ENCODE measurements at regions not wholly inside any gene's neighbourhood (a gene's known extent, or its start where the extent isn't known, plus 50 kb on each side); places are given as distances from the start of the nearest gene placed in this dataset.
"Not testable (repeated sequence)": the region's sequence is repeated elsewhere in the genome, so short reads cannot be mapped to it uniquely, and the experiment has no call there.

GRCh38 chr3:171979081-171979480 is 60.3 kb upstream of the FNDC3B start:
- no peak for DNase-seq (ENCODE audit: extremely low spot score)
- no peak for TF ChIP-seq CTCF (IDR thresholded peaks at IDR 0.05; ENCODE audit: control extremely low read depth, extremely low read depth, low read depth, missing control alignments)
- POLR2A ChIA-PET: no interaction called here
- CTCF ChIA-PET: interaction anchor here (1.7 kb wide), 1 partner anchor 8 kb away, joined by 5 read pairs; no protein-coding TSS in a partner anchor

GRCh38 chr3:171980578-171981270 is 58.7 kb upstream of the FNDC3B start:
- DNase-seq (ENCODE audit: extremely low spot score): no peak
- no peak for TF ChIP-seq CTCF (IDR thresholded peaks at IDR 0.05; ENCODE audit: control extremely low read depth, extremely low read depth, low read depth, missing control alignments)
- ChIA-PET CTCF (interaction anchor here (0.7 to 1.2 kb wide), 2 partner anchors 8 to 11 kb away, joined by 3 to 4 read pairs; no protein-coding TSS in a partner anchor), POLR2A (interaction anchor here (0.7 kb wide), 1 partner anchor 930 kb away, joined by 3 read pairs; no protein-coding TSS in a partner anchor)

- no peak for DNase-seq (ENCODE audit: extremely low spot score)
- TF ChIP-seq CTCF (IDR thresholded peaks at IDR 0.05; ENCODE audit: control extremely low read depth, extremely low read depth, low read depth, missing control alignments): no peak
- POLR2A ChIA-PET: interaction anchor here (0.7 kb wide), 1 partner anchor 931 kb away, joined by 3 read pairs; no protein-coding TSS in a partner anchor
- CTCF ChIA-PET: interaction anchor here (1.2 kb wide), 1 partner anchor 10 kb away, joined by 4 read pairs; no protein-coding TSS in a partner anchor
Observed at GRCh38 chr3:171981271-171981605, 58.1 kb upstream of the FNDC3B start.

GRCh38 chr3:171982828-171983227 is 56.5 kb upstream of the FNDC3B start:
- POLR2A ChIA-PET: no interaction called here
- no peak for TF ChIP-seq CTCF (IDR thresholded peaks at IDR 0.05; ENCODE audit: control extremely low read depth, extremely low read depth, low read depth, missing control alignments)
- CTCF ChIA-PET: no interaction called here
- no peak for DNase-seq (ENCODE audit: extremely low spot score)

GRCh38 chr3:171983685-171984084 is 55.7 kb upstream of the FNDC3B start:
- POLR2A ChIA-PET; DNase-seq (ENCODE audit: extremely low spot score); CTCF ChIA-PET: not testable (repeated sequence)

- DNase-seq (ENCODE audit: extremely low spot score): no peak
- ChIA-PET CTCF (interaction anchor here (0.9 to 1.5 kb wide), 2 partner anchors 12 to 22 kb away, joined by 3 read pairs; no protein-coding TSS in a partner anchor), POLR2A (no interaction called here)
- TF ChIP-seq CTCF (IDR thresholded peaks at IDR 0.05; ENCODE audit: control extremely low read depth, extremely low read depth, low read depth, missing control alignments): no peak
Observed at GRCh38 chr3:171984883-171985282, 54.5 kb upstream of the FNDC3B start.

GRCh38 chr3:171986176-171986575 is 53.2 kb upstream of the FNDC3B start:
- DNase-seq (ENCODE audit: extremely low spot score): no peak
- ChIA-PET POLR2A (no interaction called here), CTCF (interaction anchor here (1.0 to 1.4 kb wide), 2 partner anchors 9 to 25 kb away, joined by 3 read pairs; no protein-coding TSS in a partner anchor)
- no peak for TF ChIP-seq CTCF (IDR thresholded peaks at IDR 0.05; ENCODE audit: control extremely low read depth, extremely low read depth, low read depth, missing control alignments)

Measured in GM10248 (cell line).